A549 (cell line): ENCODE measurements at regions not wholly inside any gene's neighbourhood (a gene's known extent, or its start where the extent isn't known, plus 50 kb on each side); places are given as distances from the start of the nearest gene placed in this dataset.

Experiments used
- ATAC-seq, 2 experiments: fragments of 200-7000 bp in 1 of 2; fragments of >200 bp in 1 of 2; cut with Nextera tagmentation in 1 of 2; cut with Tn5 transposase in 1 of 2; 3 replicates each; pipeline versions ENCODE4 v1.8.0 to v1.9.1; 2018 to 2020; ENCODE audit warnings: mild to moderate bottlenecking in 1 of 2, moderate library complexity in 1 of 2
- CTCF ChIA-PET: fragments of 300-600 bp; sonication (Branson Sonifier 250); formaldehyde crosslinking; extraction: SDS; loops from one replicate; lab custom pipeline; 2021; ENCODE audit warnings: antibody characterized with exemption, inconsistent platforms; lab: Yijun Ruan, JAX
- POLR2A ChIA-PET: fragments of 350-600 bp; formaldehyde crosslinking; extraction: SDS; loops from one replicate; lab custom pipeline; 2021; ENCODE audit warnings: antibody characterized with exemption, inconsistent platforms; lab: Yijun Ruan, JAX
- DNase-seq, 2 experiments: peaks; one replicate each; pipeline versions ENCODE4 v3.0.0 to v3.0.0-alpha.2; 2011 to 2016; ENCODE audit warnings: low read depth in 1 of 2, low spot score in 1 of 2
- FAIRE-seq: peaks from 2 replicates; lab custom pipeline; 2011; peaks lifted over from hg19 to GRCh38; lab: Jason Lieb, UNC
- H3K27ac ChIP-seq, 2 experiments: fragments of >200 bp; sonication (Bioruptor Twin); formaldehyde crosslinking; 3 replicates each; pipeline ENCODE4 v1.5.1; 2016 to 2017
- H3K4me1 ChIP-seq: fragments of >200 bp; sonication (Bioruptor Twin); formaldehyde crosslinking; 3 replicates; pipeline ENCODE4 v1.6.1; 2016
- H3K4me2 ChIP-seq: fragments of >200 bp; sonication (Bioruptor Twin); formaldehyde crosslinking; 3 replicates; pipeline ENCODE4 v1.6.1; 2016
- H3K4me3 ChIP-seq: fragments of >200 bp; sonication (Bioruptor Twin); formaldehyde crosslinking; 3 replicates; pipeline ENCODE4 v1.5.1; 2016
- H3K9me3 ChIP-seq: fragments of >200 bp; sonication (Bioruptor Twin); formaldehyde crosslinking; 3 replicates; pipeline ENCODE4 v1.6.1; 2016
- BCL3 ChIP-seq: fragments of >200 bp; sonication (Bioruptor Twin); formaldehyde crosslinking; IDR thresholded peaks from 3 replicates; pipeline ENCODE4 v1.6.1; 2016
- CEBPB ChIP-seq, 2 experiments: fragments of >200 bp in 1 of 2; sonication (Bioruptor Twin) in 1 of 2; formaldehyde crosslinking in 1 of 2; IDR thresholded peaks; 2 replicates each; pipeline ENCODE4 v1.6.1; 2012 to 2016
- E2F6 ChIP-seq: IDR thresholded peaks from 2 replicates; pipeline ENCODE4 v1.6.1; 2012; ENCODE audit warnings: low read depth, borderline replicate concordance
- EHF ChIP-seq: fragments of 250-450 bp; sonication (Bioruptor Pico); IDR thresholded peaks from 2 replicates; pipeline ENCODE4 v1.5.0; 2020; ENCODE audit warnings: mild to moderate bottlenecking
- EP300 ChIP-seq, 2 experiments: fragments of >200 bp; sonication (Bioruptor Twin); formaldehyde crosslinking; IDR thresholded peaks; 2 replicates in 1 of 2; 3 replicates in 1 of 2; pipeline ENCODE4 v1.6.1; 2016 to 2017
- FOSL2 ChIP-seq, 2 experiments: fragments of 450-650 bp in 1 of 2; fragments of >200 bp in 1 of 2; sonication (Bioruptor Twin) in 1 of 2; formaldehyde crosslinking; IDR thresholded peaks; 2 replicates each; pipeline versions ENCODE4 v1.5.0 to v1.6.1; 2016 to 2020; ENCODE audit warnings: mild to moderate bottlenecking in 1 of 2, moderate library complexity in 1 of 2
- HES2 ChIP-seq: fragments of >200 bp; sonication (Bioruptor Twin); formaldehyde crosslinking; IDR thresholded peaks from 2 replicates; pipeline ENCODE4 v1.6.1; 2016
- HOXA7 ChIP-seq: fragments of 250-450 bp; sonication (Bioruptor Pico); IDR thresholded peaks from 2 replicates; pipeline ENCODE4 v1.5.0; 2020; ENCODE audit warnings: mild to moderate bottlenecking, moderate library complexity
- HOXB13 ChIP-seq: fragments of 250-450 bp; sonication (Bioruptor Pico); IDR thresholded peaks from 2 replicates; pipeline ENCODE4 v1.5.0; 2020; ENCODE audit warnings: low read depth, mild to moderate bottlenecking, moderate library complexity
- HOXB5 ChIP-seq: fragments of 250-450 bp; sonication (Bioruptor Pico); IDR thresholded peaks from 2 replicates; pipeline ENCODE4 v1.5.0; 2020; ENCODE audit warnings: mild to moderate bottlenecking, moderate library complexity
- JUNB ChIP-seq: fragments of >200 bp; sonication (Bioruptor Twin); formaldehyde crosslinking; IDR thresholded peaks from 2 replicates; pipeline ENCODE4 v1.6.1; 2016
- MAFK ChIP-seq: fragments of 450-650 bp; IDR thresholded peaks from 2 replicates; pipeline ENCODE4 v1.6.1; 2014; ENCODE audit not compliant: partially characterized antibody
- MAX ChIP-seq: IDR thresholded peaks from 2 replicates; pipeline ENCODE4 v1.6.1; 2012
- MAZ ChIP-seq: fragments of 150-350 bp; IDR thresholded peaks from 2 replicates; pipeline ENCODE4 v1.6.1; 2014; ENCODE audit warnings: antibody characterized with exemption, low read depth, low read length, borderline replicate concordance
- RARB ChIP-seq: fragments of 250-450 bp; sonication (Bioruptor Pico); IDR thresholded peaks from 2 replicates; pipeline ENCODE4 v1.8.0; 2021; ENCODE audit warnings: mild to moderate bottlenecking, moderate library complexity
- RCOR1 ChIP-seq: fragments of 150-350 bp; IDR thresholded peaks from 2 replicates; pipeline ENCODE4 v1.6.1; 2014; ENCODE audit warnings: antibody characterized with exemption, low read length, low read depth
- REST ChIP-seq: fragments of 200-600 bp; sonication (generic); IDR thresholded peaks from 2 replicates; pipeline ENCODE4 v1.6.1; 2016; ENCODE audit warnings: antibody characterized with exemption, mild to moderate bottlenecking, moderate library complexity
- SMC3 ChIP-seq: fragments of >200 bp; sonication (Bioruptor Twin); formaldehyde crosslinking; IDR thresholded peaks from 3 replicates; pipeline ENCODE4 v1.6.1; 2018; ENCODE audit warnings: inconsistent platforms
- TP53 ChIP-seq: fragments of 250-450 bp; sonication (Bioruptor Pico); IDR thresholded peaks from 2 replicates; pipeline ENCODE4 v1.5.0; 2021; ENCODE audit warnings: mild to moderate bottlenecking, moderate library complexity
- USF2 ChIP-seq: fragments of 450-650 bp; IDR thresholded peaks from 2 replicates; pipeline ENCODE4 v1.6.1; 2014; ENCODE audit warnings: antibody characterized with exemption
- ZC3H11A ChIP-seq: fragments of 450-650 bp; IDR thresholded peaks from 2 replicates; pipeline ENCODE4 v1.6.1; 2014; ENCODE audit warnings: antibody characterized with exemption, mild to moderate bottlenecking
- ZFP36 ChIP-seq: fragments of 450-650 bp; IDR thresholded peaks from 2 replicates; pipeline ENCODE4 v1.6.1; 2014; ENCODE audit warnings: borderline replicate concordance; ENCODE audit not compliant: partially characterized antibody
- ZNF302 ChIP-seq: fragments of 250-450 bp; sonication (Bioruptor Pico); IDR thresholded peaks from 2 replicates; pipeline ENCODE4 v1.9.0; 2021; ENCODE audit warnings: inconsistent platforms, mild to moderate bottlenecking, moderate library complexity
- whole genome bisulfite sequencing: methylation state at CpG from one replicate; pipeline ENCODE4 v1.1.6; 2017; ENCODE audit errors: missing lambda C conversion rate; 5-methylcytosine and 5-hydroxymethylcytosine counted together
- TF ChIP-seq, protein P1 (sequence below): fragments of 250-450 bp; sonication (Bioruptor Pico); IDR thresholded peaks from 2 replicates; pipeline ENCODE4 v1.5.0; 2020; ENCODE audit warnings: low read depth, mild to moderate bottlenecking, moderate library complexity

GRCh38 chr1:57724535-57724934 is 300.7 kb upstream of the DAB1 start:
- POLR2A ChIA-PET: no interaction called here
- ATAC-seq (no peak), FAIRE-seq (no peak), DNase-seq (no peak)
- WGBS: 0% methylated on average over 1 of the region's 1 CpG
- Histone ChIP-seq H3K27ac (no peak overlapping the region), H3K4me2 (no peak overlapping the region), H3K4me1 (no peaks in the 10 kb centered on the region), H3K4me3 (no peak overlapping the region), H3K9me3 (no peaks in the 10 kb centered on the region)
- TF ChIP-seq, protein P1, sequence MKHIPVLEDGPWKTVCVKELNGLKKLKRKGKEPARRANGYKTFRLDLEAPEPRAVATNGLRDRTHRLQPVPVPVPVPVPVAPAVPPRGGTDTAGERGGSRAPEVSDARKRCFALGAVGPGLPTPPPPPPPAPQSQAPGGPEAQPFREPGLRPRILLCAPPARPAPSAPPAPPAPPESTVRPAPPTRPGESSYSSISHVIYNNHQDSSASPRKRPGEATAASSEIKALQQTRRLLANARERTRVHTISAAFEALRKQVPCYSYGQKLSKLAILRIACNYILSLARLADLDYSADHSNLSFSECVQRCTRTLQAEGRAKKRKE (CRISPR knock-in tag): no peak
- CTCF ChIA-PET: no interaction called here

- Histone ChIP-seq H3K9me3 (no peaks in the 10 kb centered on the region), H3K4me2 (no peak overlapping the region), H3K4me1 (no peaks in the 10 kb centered on the region), H3K4me3 (no peak overlapping the region), H3K27ac (no peak overlapping the region)
- FAIRE-seq (no peak), ATAC-seq (no peak), DNase-seq (no peak)
- ChIA-PET POLR2A (no interaction called here), CTCF (no interaction called here)
- no peak for TF ChIP-seq RARB (CRISPR knock-in tag)
- TF ChIP-seq HES2: no peak
- no peak for TF ChIP-seq SMC3
- TF ChIP-seq FOSL2 (IDR thresholded peaks at IDR 0.05): no peak
- TF ChIP-seq FOSL2 (CRISPR knock-in tag; IDR thresholded peaks at IDR 0.05): no peak
- TF ChIP-seq JUNB: no peak
- no peak for TF ChIP-seq HOXB13
- no peak for TF ChIP-seq EP300 (IDR thresholded peaks at IDR 0.05)
- 2% methylated on average over 4 of the region's 4 CpGs for WGBS
Measured at GRCh38 chr1:57722285-57722978, 298.6 kb upstream of the DAB1 start.

DNA sequence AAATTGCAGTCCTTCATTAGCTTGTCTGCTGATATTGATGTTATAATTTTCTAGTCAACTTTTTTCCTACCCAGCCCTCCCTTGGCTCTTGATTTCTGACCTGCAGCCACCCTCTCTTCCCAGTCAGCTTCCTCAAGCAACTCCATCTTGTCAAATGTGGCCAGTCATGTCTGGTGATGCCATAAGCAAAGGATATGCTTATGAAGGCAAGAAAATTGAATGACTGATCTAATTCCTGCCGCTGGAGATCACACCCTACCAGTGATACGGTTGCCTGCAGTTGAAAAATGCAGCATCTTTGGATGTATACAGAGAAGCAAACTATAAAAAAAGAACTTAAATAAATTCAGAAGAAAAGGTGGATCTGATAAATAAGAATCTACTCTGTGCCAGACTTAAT is 297.1 kb upstream of the DAB1 start:
- FAIRE-seq (no peak), DNase-seq (no peak), ATAC-seq (no peak)
- WGBS: 0% methylated on average over 2 of the region's 2 CpGs
- Histone ChIP-seq H3K4me2 (no peak overlapping the region), H3K4me3 (no peak overlapping the region), H3K4me1 (no peaks in the 10 kb centered on the region), H3K9me3 (no peaks in the 10 kb centered on the region), H3K27ac (no peak overlapping the region)
- CTCF ChIA-PET: no interaction called here
- TF ChIP-seq RCOR1: no peak
- POLR2A ChIA-PET: no interaction called here

GRCh38 chr1:57719274-57719673 is 295.4 kb upstream of the DAB1 start:
- CTCF ChIA-PET: no interaction called here
- TF ChIP-seq SMC3 (no peak), TP53 (CRISPR knock-in tag) (no peak), USF2 (no peak), MAZ (no peak), ZNF302 (CRISPR knock-in tag) (no peak), HOXA7 (CRISPR knock-in tag) (no peak), BCL3 (no peak), HOXB5 (CRISPR knock-in tag) (no peak), REST (no peak), E2F6 (no peak), MAFK (no peak), EHF (CRISPR knock-in tag) (no peak), ZC3H11A (no peak), CEBPB (IDR thresholded peaks at IDR 0.05) (no peak), ZFP36 (no peak), MAX (no peak)

More at GRCh38 chr1:57719274-57719673, 295.4 kb upstream of the DAB1 start:
- no peaks in the 10 kb centered on the region for H3K4me1 ChIP-seq
- POLR2A ChIA-PET: no interaction called here
- no peak overlapping the region for H3K4me2 ChIP-seq
- H3K9me3 ChIP-seq: no peaks in the 10 kb centered on the region
- ATAC-seq (no peak), FAIRE-seq (no peak), DNase-seq (no peak)
- 0% methylated on average over 5 of the region's 5 CpGs for WGBS
- H3K27ac ChIP-seq: no peak overlapping the region
- no peak overlapping the region for H3K4me3 ChIP-seq
